Neural cell (in vitro differentiated cells): ENCODE measurements at regions not wholly inside any gene's neighbourhood (a gene's known extent, or its start where the extent isn't known, plus 50 kb on each side); places are given as distances from the start of the nearest gene placed in this dataset.

Experiments used
- H2AFZ ChIP-seq: fragments of 200-600, 300-800 bp; sonication (generic), shearing (Covaris generic); 2 replicates; pipeline ENCODE4 v1.6.0; 2014; ENCODE audit warnings: low read depth, mild to moderate bottlenecking, antibody characterized with exemption, low read length, moderate library complexity
- H3F3A ChIP-seq: fragments of 200-600 bp; shearing (Covaris generic); 2 replicates; pipeline ENCODE4 v1.6.1; 2016; ENCODE audit warnings: mild to moderate bottlenecking, moderate library complexity, mixed read lengths, antibody characterized with exemption, low read length; ENCODE audit not compliant: insufficient read depth, poor library complexity, severe bottlenecking
- H3K27ac ChIP-seq: fragments of 200-600, 300-800 bp; sonication (generic), shearing (Covaris generic); 2 replicates; pipeline ENCODE4 v1.5.1; 2014; ENCODE audit warnings: mild to moderate bottlenecking, low read length, moderate library complexity
- H3K27me3 ChIP-seq: fragments of 300-800, 200-600 bp; sonication (generic), shearing (Covaris generic); 2 replicates; pipeline ENCODE4 v1.6.0; 2014; ENCODE audit warnings: mild to moderate bottlenecking, low read depth, low read length, moderate library complexity; ENCODE audit not compliant: insufficient read depth
- H3K36me3 ChIP-seq: fragments of 300-800, 200-600 bp; sonication (generic), shearing (Covaris generic); 2 replicates; pipeline ENCODE4 v1.5.1; 2014; ENCODE audit warnings: mild to moderate bottlenecking, antibody characterized with exemption, low read length, moderate library complexity; ENCODE audit not compliant: insufficient read depth
- H3K4me2 ChIP-seq: fragments of 300-800, 200-600 bp; sonication (generic), shearing (Covaris generic); 2 replicates; pipeline ENCODE4 v1.6.0; 2014; ENCODE audit warnings: mild to moderate bottlenecking, low read length
- H3K4me3 ChIP-seq: fragments of 300-800, 200-600 bp; sonication (generic), shearing (Covaris generic); 2 replicates; pipeline ENCODE4 v1.5.1; 2014; ENCODE audit warnings: mild to moderate bottlenecking, low read length, moderate library complexity
- H3K79me2 ChIP-seq: fragments of 200-600 bp; shearing (Covaris generic); replicated peaks from 2 replicates; pipeline ENCODE4 v1.6.0; 2014; ENCODE audit warnings: mild to moderate bottlenecking, low read length, moderate library complexity; ENCODE audit not compliant: insufficient read depth
- H3K9ac ChIP-seq: fragments of 300-800, 200-600 bp; sonication (generic), shearing (Covaris generic); 2 replicates; pipeline ENCODE4 v1.6.1; 2016; ENCODE audit warnings: mild to moderate bottlenecking, low read length, mixed read lengths
- H3K9me2 ChIP-seq: fragments of 200-600 bp; shearing (Covaris generic); 2 replicates; pipeline ENCODE4 v1.6.1; 2016; ENCODE audit warnings: mild to moderate bottlenecking, low read length, mixed read lengths; ENCODE audit not compliant: insufficient read depth
- H3K9me3 ChIP-seq: fragments of 200-600, 300-800 bp; sonication (generic), shearing (Covaris generic); 2 replicates; pipeline ENCODE4 v1.6.1; 2016; ENCODE audit warnings: mild to moderate bottlenecking, mixed run types, low read length, moderate library complexity, mixed read lengths
- H4K20me1 ChIP-seq: fragments of 200-600 bp; shearing (Covaris generic); 2 replicates; pipeline ENCODE4 v1.6.1; 2016; ENCODE audit warnings: mild to moderate bottlenecking, mixed run types; ENCODE audit not compliant: insufficient read depth
- EP300 ChIP-seq: fragments of 450-650 bp; conservative IDR thresholded peaks from 2 replicates; pipeline ENCODE4 v1.6.1; 2014; ENCODE audit warnings: antibody characterized with exemption, mild to moderate bottlenecking, moderate library complexity; ENCODE audit not compliant: poor library complexity, severe bottlenecking
- EZH2 ChIP-seq: fragments of 200-600, 300-800 bp; shearing (Covaris generic), sonication (generic); IDR thresholded peaks from 2 replicates; pipeline ENCODE4 v1.6.1; 2014; ENCODE audit warnings: antibody characterized with exemption, low read length, borderline replicate concordance, mild to moderate bottlenecking; ENCODE audit not compliant: insufficient read depth, poor library complexity, severe bottlenecking
- MXI1 ChIP-seq: fragments of 450-650 bp; conservative IDR thresholded peaks from 2 replicates; pipeline ENCODE4 v1.6.1; 2014; ENCODE audit warnings: antibody characterized with exemption, mild to moderate bottlenecking; ENCODE audit not compliant: poor library complexity, severe bottlenecking
- POLR2AphosphoS5 ChIP-seq: IDR thresholded peaks from 2 replicates; pipeline ENCODE4 v1.6.1; 2012
- RAD21 ChIP-seq: fragments of 450-650 bp; conservative IDR thresholded peaks from 2 replicates; pipeline ENCODE4 v1.6.1; 2014; ENCODE audit warnings: antibody characterized with exemption, mild to moderate bottlenecking, moderate library complexity
- SMC3 ChIP-seq: fragments of 450-650 bp; conservative IDR thresholded peaks from 2 replicates; pipeline ENCODE4 v1.6.1; 2014; ENCODE audit warnings: antibody characterized with exemption, mild to moderate bottlenecking, moderate library complexity; ENCODE audit not compliant: poor library complexity
- TAF1 ChIP-seq: IDR thresholded peaks from 2 replicates; pipeline ENCODE4 v1.6.1; 2012; ENCODE audit warnings: low read depth
- TF ChIP-seq, protein P1 (sequence below): IDR thresholded peaks from 2 replicates; pipeline ENCODE4 v1.6.1; 2012; ENCODE audit warnings: borderline replicate concordance
- TF ChIP-seq, protein P2 (sequence below): fragments of 450-650 bp; IDR thresholded peaks from 2 replicates; pipeline ENCODE4 v1.5.1; 2014; ENCODE audit warnings: antibody characterized with exemption, mild to moderate bottlenecking, moderate library complexity; ENCODE audit not compliant: poor library complexity, severe bottlenecking

DNA sequence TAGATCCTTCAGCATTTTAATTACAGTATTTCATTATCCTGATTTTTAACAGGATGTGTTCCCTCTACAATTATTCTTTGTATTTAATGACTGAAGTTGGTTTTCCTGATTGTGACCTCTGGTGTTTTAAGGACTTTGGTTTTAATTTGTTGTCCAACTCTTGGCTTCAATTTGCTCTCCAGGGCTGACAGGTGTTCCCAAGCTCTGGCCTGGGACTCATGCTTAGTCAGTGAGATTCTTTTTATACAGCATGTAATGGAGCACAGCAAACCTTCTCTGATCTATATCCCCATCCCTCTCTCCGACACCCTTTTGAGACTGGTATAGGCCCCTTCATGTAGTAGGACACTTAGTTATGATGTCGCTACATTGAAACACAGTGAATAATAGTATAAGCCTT is 896.3 kb downstream of the TSN start:
- H3K4me2 ChIP-seq = no peak overlapping the region
- H3K9ac ChIP-seq = no peak overlapping the region
- H4K20me1 ChIP-seq = no peaks in the 10 kb centered on the region
- no peaks in the 10 kb centered on the region for H3K36me3 ChIP-seq
- no peak for TF ChIP-seq MXI1
- TF ChIP-seq EP300 = no peak
- TF ChIP-seq TAF1 = no peak
- TF ChIP-seq EZH2 = no peak
- no peak for TF ChIP-seq RAD21
- no peak for TF ChIP-seq SMC3
- TF ChIP-seq, protein P1, sequence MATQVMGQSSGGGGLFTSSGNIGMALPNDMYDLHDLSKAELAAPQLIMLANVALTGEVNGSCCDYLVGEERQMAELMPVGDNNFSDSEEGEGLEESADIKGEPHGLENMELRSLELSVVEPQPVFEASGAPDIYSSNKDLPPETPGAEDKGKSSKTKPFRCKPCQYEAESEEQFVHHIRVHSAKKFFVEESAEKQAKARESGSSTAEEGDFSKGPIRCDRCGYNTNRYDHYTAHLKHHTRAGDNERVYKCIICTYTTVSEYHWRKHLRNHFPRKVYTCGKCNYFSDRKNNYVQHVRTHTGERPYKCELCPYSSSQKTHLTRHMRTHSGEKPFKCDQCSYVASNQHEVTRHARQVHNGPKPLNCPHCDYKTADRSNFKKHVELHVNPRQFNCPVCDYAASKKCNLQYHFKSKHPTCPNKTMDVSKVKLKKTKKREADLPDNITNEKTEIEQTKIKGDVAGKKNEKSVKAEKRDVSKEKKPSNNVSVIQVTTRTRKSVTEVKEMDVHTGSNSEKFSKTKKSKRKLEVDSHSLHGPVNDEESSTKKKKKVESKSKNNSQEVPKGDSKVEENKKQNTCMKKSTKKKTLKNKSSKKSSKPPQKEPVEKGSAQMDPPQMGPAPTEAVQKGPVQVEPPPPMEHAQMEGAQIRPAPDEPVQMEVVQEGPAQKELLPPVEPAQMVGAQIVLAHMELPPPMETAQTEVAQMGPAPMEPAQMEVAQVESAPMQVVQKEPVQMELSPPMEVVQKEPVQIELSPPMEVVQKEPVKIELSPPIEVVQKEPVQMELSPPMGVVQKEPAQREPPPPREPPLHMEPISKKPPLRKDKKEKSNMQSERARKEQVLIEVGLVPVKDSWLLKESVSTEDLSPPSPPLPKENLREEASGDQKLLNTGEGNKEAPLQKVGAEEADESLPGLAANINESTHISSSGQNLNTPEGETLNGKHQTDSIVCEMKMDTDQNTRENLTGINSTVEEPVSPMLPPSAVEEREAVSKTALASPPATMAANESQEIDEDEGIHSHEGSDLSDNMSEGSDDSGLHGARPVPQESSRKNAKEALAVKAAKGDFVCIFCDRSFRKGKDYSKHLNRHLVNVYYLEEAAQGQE = no peak
- TF ChIP-seq POLR2AphosphoS5 = no peak
- TF ChIP-seq, protein P2, sequence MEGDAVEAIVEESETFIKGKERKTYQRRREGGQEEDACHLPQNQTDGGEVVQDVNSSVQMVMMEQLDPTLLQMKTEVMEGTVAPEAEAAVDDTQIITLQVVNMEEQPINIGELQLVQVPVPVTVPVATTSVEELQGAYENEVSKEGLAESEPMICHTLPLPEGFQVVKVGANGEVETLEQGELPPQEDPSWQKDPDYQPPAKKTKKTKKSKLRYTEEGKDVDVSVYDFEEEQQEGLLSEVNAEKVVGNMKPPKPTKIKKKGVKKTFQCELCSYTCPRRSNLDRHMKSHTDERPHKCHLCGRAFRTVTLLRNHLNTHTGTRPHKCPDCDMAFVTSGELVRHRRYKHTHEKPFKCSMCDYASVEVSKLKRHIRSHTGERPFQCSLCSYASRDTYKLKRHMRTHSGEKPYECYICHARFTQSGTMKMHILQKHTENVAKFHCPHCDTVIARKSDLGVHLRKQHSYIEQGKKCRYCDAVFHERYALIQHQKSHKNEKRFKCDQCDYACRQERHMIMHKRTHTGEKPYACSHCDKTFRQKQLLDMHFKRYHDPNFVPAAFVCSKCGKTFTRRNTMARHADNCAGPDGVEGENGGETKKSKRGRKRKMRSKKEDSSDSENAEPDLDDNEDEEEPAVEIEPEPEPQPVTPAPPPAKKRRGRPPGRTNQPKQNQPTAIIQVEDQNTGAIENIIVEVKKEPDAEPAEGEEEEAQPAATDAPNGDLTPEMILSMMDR = no peak
- H3K9me3 ChIP-seq = no peaks in the 10 kb centered on the region
- H3K27ac ChIP-seq = no peak overlapping the region
- no peaks in the 10 kb centered on the region for H3F3A ChIP-seq
- no peaks in the 10 kb centered on the region for H3K27me3 ChIP-seq
- H2AFZ ChIP-seq = no peak overlapping the region
- H3K9me2 ChIP-seq = no peaks in the 10 kb centered on the region
- H3K4me3 ChIP-seq = no peak overlapping the region
- no peaks in the 10 kb centered on the region for H3K79me2 ChIP-seq

DNA sequence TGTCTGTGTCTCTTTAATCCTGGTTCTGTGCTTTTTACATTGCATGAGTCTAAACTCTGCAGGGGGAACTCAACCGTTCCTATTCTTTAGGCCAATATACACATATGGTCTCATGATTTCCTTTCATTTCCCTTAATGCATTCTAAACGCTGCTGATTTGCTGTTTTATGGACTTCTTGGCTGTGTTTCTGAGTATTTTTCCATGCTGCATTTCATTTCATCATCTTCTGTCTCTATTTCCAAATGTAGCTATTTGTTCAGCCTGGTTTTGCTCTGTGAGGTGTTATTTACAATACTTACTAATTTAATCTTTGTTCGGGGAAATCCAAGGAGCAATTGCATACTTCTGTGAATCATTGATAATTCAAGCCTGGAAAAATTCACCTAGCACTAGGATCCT is 897.2 kb downstream of the TSN start:
- no peak overlapping the region for H2AFZ ChIP-seq

More for the DNA sequence above, 897.2 kb downstream of the TSN start:
- Histone ChIP-seq H3K27me3 (no peaks in the 10 kb centered on the region), H3K9me3 (no peaks in the 10 kb centered on the region), H3K36me3 (no peaks in the 10 kb centered on the region), H4K20me1 (no peaks in the 10 kb centered on the region), H3K9me2 (no peaks in the 10 kb centered on the region), H3K9ac (no peak overlapping the region), H3K27ac (no peak overlapping the region), H3K4me2 (no peak overlapping the region), H3K4me3 (no peak overlapping the region), H3F3A (no peaks in the 10 kb centered on the region), H3K79me2 (no peaks in the 10 kb centered on the region)
- TF ChIP-seq SMC3 (no peak), MXI1 (no peak), EZH2 (no peak), TAF1 (no peak), POLR2AphosphoS5 (no peak), RAD21 (no peak), EP300 (no peak)
- TF ChIP-seq, protein P1 = no peak
- TF ChIP-seq, protein P2 = no peak
